GM23338 (cell line): ENCODE measurements at regions not wholly inside any gene's neighbourhood (a gene's known extent, or its start where the extent isn't known, plus 50 kb on each side); places are given as distances from the start of the nearest gene placed in this dataset.
"Not testable (repeated sequence)": the region's sequence is repeated elsewhere in the genome, so short reads cannot be mapped to it uniquely, and the experiment has no call there.

Experiments used
- CREB1 ChIP-seq: fragments of 250-450 bp; sonication (Bioruptor Pico); IDR thresholded peaks from 2 replicates; pipeline ENCODE4 v1.5.0; 2020; ENCODE audit warnings: low read depth, mild to moderate bottlenecking, moderate library complexity
- EZH2 ChIP-seq: fragments of 200-600 bp; sonication (generic); IDR thresholded peaks from one replicate; pipeline ENCODE4 v1.8.0; 2017; ENCODE audit warnings: antibody characterized with exemption, mild to moderate bottlenecking, low read depth; ENCODE audit not compliant: unreplicated experiment
- EZH2phosphoT487 ChIP-seq: fragments of 200-600 bp; sonication (generic); IDR thresholded peaks from one replicate; pipeline ENCODE4 v1.8.1; 2018; ENCODE audit warnings: antibody characterized with exemption; ENCODE audit not compliant: unreplicated experiment
- JUNB ChIP-seq: IDR thresholded peaks from one replicate; pipeline ENCODE4 v1.6.1; 2016; ENCODE audit warnings: antibody characterized with exemption; ENCODE audit not compliant: unreplicated experiment
- POLR2AphosphoS5 ChIP-seq: IDR thresholded peaks from 2 replicates; pipeline ENCODE4 v1.6.1; 2016; ENCODE audit warnings: antibody characterized with exemption, low read depth
- ZNF331 ChIP-seq: fragments of 250-450 bp; sonication (Bioruptor Pico); IDR thresholded peaks from 2 replicates; pipeline ENCODE4 v1.5.0; 2020; ENCODE audit warnings: low read depth, mild to moderate bottlenecking, moderate library complexity
- TF ChIP-seq, protein P1 (sequence below), 2 experiments: fragments of 200-600 bp in 1 of 2; sonication (generic) in 1 of 2; conservative IDR thresholded peaks; 2 replicates each; pipeline versions ENCODE4 v1.5.1 to v1.6.1; 2016 to 2017; ENCODE audit warnings: antibody characterized with exemption in 2 of 2, low read depth in 2 of 2, mild to moderate bottlenecking in 2 of 2, moderate library complexity in 1 of 2
- TF ChIP-seq, protein P2 (sequence below): IDR thresholded peaks from one replicate; pipeline ENCODE4 v1.6.1; 2018; ENCODE audit warnings: antibody characterized with exemption; ENCODE audit not compliant: unreplicated experiment

DNA sequence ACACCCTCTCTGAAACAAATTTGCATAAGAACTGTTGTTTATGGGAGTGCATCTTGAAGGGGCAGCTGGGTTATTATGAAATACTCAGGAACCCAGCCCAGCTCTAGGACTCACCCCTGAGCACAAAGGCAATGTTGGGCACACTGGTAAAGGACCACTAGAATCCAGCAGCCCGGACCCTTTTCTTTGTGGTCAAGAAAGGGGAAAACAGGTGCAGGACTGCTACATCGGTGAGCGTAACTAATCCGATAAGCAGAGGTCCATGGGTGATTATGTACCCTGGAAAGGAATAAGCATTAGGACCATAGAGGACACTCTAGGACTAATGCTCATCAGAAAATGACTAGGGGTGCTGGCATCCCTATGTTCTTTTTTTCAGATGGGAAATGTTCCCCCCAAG lies 185.0 kb upstream of the GPC6 start:
- TF ChIP-seq, protein P1, sequence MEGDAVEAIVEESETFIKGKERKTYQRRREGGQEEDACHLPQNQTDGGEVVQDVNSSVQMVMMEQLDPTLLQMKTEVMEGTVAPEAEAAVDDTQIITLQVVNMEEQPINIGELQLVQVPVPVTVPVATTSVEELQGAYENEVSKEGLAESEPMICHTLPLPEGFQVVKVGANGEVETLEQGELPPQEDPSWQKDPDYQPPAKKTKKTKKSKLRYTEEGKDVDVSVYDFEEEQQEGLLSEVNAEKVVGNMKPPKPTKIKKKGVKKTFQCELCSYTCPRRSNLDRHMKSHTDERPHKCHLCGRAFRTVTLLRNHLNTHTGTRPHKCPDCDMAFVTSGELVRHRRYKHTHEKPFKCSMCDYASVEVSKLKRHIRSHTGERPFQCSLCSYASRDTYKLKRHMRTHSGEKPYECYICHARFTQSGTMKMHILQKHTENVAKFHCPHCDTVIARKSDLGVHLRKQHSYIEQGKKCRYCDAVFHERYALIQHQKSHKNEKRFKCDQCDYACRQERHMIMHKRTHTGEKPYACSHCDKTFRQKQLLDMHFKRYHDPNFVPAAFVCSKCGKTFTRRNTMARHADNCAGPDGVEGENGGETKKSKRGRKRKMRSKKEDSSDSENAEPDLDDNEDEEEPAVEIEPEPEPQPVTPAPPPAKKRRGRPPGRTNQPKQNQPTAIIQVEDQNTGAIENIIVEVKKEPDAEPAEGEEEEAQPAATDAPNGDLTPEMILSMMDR (conservative IDR thresholded peaks at IDR 0.05; ENCODE audit: low read depth in 2 of 2) = not testable (repeated sequence)
- TF ChIP-seq POLR2AphosphoS5; EZH2; ZNF331 (CRISPR knock-in tag); CREB1 (CRISPR knock-in tag); EZH2phosphoT487; JUNB: not testable (repeated sequence)
- TF ChIP-seq, protein P2, sequence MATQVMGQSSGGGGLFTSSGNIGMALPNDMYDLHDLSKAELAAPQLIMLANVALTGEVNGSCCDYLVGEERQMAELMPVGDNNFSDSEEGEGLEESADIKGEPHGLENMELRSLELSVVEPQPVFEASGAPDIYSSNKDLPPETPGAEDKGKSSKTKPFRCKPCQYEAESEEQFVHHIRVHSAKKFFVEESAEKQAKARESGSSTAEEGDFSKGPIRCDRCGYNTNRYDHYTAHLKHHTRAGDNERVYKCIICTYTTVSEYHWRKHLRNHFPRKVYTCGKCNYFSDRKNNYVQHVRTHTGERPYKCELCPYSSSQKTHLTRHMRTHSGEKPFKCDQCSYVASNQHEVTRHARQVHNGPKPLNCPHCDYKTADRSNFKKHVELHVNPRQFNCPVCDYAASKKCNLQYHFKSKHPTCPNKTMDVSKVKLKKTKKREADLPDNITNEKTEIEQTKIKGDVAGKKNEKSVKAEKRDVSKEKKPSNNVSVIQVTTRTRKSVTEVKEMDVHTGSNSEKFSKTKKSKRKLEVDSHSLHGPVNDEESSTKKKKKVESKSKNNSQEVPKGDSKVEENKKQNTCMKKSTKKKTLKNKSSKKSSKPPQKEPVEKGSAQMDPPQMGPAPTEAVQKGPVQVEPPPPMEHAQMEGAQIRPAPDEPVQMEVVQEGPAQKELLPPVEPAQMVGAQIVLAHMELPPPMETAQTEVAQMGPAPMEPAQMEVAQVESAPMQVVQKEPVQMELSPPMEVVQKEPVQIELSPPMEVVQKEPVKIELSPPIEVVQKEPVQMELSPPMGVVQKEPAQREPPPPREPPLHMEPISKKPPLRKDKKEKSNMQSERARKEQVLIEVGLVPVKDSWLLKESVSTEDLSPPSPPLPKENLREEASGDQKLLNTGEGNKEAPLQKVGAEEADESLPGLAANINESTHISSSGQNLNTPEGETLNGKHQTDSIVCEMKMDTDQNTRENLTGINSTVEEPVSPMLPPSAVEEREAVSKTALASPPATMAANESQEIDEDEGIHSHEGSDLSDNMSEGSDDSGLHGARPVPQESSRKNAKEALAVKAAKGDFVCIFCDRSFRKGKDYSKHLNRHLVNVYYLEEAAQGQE = not testable (repeated sequence)
